ENCODE measurements at regions not wholly inside any gene's neighbourhood (a gene's known extent, or its start where the extent isn't known, plus 50 kb on each side); places are given as distances from the start of the nearest gene placed in this dataset.

GRCh38 chr9:129420721-129421120 lies 200.2 kb downstream of the C9orf50 start:
- TF ChIP-seq, protein P1, sequence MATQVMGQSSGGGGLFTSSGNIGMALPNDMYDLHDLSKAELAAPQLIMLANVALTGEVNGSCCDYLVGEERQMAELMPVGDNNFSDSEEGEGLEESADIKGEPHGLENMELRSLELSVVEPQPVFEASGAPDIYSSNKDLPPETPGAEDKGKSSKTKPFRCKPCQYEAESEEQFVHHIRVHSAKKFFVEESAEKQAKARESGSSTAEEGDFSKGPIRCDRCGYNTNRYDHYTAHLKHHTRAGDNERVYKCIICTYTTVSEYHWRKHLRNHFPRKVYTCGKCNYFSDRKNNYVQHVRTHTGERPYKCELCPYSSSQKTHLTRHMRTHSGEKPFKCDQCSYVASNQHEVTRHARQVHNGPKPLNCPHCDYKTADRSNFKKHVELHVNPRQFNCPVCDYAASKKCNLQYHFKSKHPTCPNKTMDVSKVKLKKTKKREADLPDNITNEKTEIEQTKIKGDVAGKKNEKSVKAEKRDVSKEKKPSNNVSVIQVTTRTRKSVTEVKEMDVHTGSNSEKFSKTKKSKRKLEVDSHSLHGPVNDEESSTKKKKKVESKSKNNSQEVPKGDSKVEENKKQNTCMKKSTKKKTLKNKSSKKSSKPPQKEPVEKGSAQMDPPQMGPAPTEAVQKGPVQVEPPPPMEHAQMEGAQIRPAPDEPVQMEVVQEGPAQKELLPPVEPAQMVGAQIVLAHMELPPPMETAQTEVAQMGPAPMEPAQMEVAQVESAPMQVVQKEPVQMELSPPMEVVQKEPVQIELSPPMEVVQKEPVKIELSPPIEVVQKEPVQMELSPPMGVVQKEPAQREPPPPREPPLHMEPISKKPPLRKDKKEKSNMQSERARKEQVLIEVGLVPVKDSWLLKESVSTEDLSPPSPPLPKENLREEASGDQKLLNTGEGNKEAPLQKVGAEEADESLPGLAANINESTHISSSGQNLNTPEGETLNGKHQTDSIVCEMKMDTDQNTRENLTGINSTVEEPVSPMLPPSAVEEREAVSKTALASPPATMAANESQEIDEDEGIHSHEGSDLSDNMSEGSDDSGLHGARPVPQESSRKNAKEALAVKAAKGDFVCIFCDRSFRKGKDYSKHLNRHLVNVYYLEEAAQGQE (IDR thresholded peaks at IDR 0.05; ENCODE audit: insufficient replicate concordance, low read depth), result no peak
- TF ChIP-seq CTCF (IDR thresholded peaks at IDR 0.05; ENCODE audit: insufficient read depth, low read length), result no peak
- no peak for DNase-seq (ENCODE audit: low read depth in 1 of 2, low spot score in 1 of 2)
- H3K4me3 ChIP-seq (replicated peaks; ENCODE audit: insufficient read depth, low read length), result no peak overlapping the region
- H3K27ac ChIP-seq (replicated peaks), result no peak overlapping the region
- H3K27me3 ChIP-seq (ENCODE audit: insufficient read depth, poor library complexity, severe bottlenecking), result no peaks in the 10 kb centered on the region

DNA sequence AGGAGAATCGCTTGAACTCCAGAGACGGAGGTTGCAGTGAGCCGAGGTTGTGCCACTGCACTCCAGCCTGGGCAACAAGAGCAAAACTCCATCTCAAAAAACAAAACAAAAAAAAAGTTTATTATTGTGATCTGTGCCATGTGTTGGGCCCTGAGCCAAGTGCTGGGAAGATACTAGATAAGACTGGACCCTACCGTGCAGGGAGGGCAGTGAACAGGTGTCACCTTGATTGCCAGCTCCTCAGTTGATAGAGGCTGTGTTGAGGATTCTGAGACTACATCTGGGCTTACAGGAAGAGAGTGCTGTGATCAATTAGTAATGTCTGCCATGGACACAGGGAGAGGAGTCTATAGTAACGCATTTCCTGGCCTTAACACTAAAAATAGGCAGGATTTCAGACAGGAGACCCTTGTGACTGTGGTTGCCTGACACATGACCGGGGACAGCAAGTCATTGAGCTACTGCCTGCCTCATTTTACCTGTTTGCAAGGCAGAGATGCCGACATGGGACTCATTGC lies 201.5 kb downstream of the C9orf50 start:
- H3K27ac ChIP-seq (replicated peaks), result no peak overlapping the region
- H3K4me3 ChIP-seq (replicated peaks; ENCODE audit: insufficient read depth, low read length), result no peak overlapping the region
- TF ChIP-seq POLR2AphosphoS5 (IDR thresholded peaks at IDR 0.05; ENCODE audit: low read depth) (no peak), SPI1 (IDR thresholded peaks at IDR 0.05; ENCODE audit: borderline replicate concordance, low read depth) (no peak), CTCF (IDR thresholded peaks at IDR 0.05; ENCODE audit: insufficient read depth, low read length) (no peak), GABPA (IDR thresholded peaks at IDR 0.05; ENCODE audit: low read depth) (no peak)
- TF ChIP-seq, protein P1 (IDR thresholded peaks at IDR 0.05; ENCODE audit: insufficient replicate concordance, low read depth), result no peak
- no peak for DNase-seq (ENCODE audit: low read depth in 1 of 2, low spot score in 1 of 2)
- H3K27me3 ChIP-seq (ENCODE audit: insufficient read depth, poor library complexity, severe bottlenecking), result no peaks in the 10 kb centered on the region

DNA sequence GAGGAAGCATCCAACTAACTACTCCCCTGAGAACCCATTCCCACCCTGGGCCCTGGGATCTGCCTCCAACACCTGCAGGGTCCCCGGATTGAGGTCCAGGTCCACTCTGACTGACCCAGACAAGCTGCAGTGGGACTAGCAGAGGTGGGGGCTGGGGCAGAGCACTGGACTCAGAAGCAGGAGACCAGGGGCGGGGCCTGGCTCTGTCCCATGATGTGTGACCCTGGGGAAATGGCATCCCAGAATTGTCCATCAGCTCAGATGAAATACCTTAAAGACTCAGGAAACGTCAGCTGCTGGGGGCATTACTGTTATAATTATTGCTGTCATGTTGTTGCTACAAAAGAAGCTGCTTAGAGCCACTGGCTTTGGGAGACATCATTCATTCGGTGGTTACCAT lies 202.4 kb downstream of the C9orf50 start:
- no peaks in the 10 kb centered on the region for H3K27me3 ChIP-seq (ENCODE audit: insufficient read depth, poor library complexity, severe bottlenecking)
- H3K4me3 ChIP-seq (replicated peaks; ENCODE audit: insufficient read depth, low read length), result no peak overlapping the region
- DNase-seq (ENCODE audit: low read depth in 1 of 2, low spot score in 1 of 2), result no peak
- no peak for TF ChIP-seq SPI1 (IDR thresholded peaks at IDR 0.05; ENCODE audit: borderline replicate concordance, low read depth)
- no peak for TF ChIP-seq POLR2AphosphoS5 (IDR thresholded peaks at IDR 0.05; ENCODE audit: low read depth)
- TF ChIP-seq GABPA (IDR thresholded peaks at IDR 0.05; ENCODE audit: low read depth), result no peak
- no peak overlapping the region for H3K27ac ChIP-seq (replicated peaks)

- Histone ChIP-seq H3K4me3 (replicated peaks; ENCODE audit: insufficient read depth, low read length) (no peak overlapping the region), H3K27me3 (ENCODE audit: insufficient read depth, poor library complexity, severe bottlenecking) (no peaks in the 10 kb centered on the region), H3K27ac (replicated peaks) (no peak overlapping the region)
- peak in 1 of 2 experiments; percentile 47 for DNase-seq (ENCODE audit: low read depth in 1 of 2, low spot score in 1 of 2)
- TF ChIP-seq GABPA (IDR thresholded peaks at IDR 0.05; ENCODE audit: low read depth) (no peak), POLR2AphosphoS5 (IDR thresholded peaks at IDR 0.05; ENCODE audit: low read depth) (no peak), CTCF (IDR thresholded peaks at IDR 0.05; ENCODE audit: insufficient read depth, low read length) (no peak), SPI1 (IDR thresholded peaks at IDR 0.05; ENCODE audit: borderline replicate concordance, low read depth) (peak; percentile 49; the same call in 1 of the 2 replicates)
- TF ChIP-seq, protein P1 (IDR thresholded peaks at IDR 0.05; ENCODE audit: insufficient replicate concordance, low read depth), result no peak
These were observed 203.9 kb downstream of the C9orf50 start for GRCh38 chr9:129416821-129417539.

All from HL-60 (cell line).